ENCODE measurements at regions not wholly inside any gene's neighbourhood (a gene's known extent, or its start where the extent isn't known, plus 50 kb on each side); places are given as distances from the start of the nearest gene placed in this dataset.

- WGBS, 2 experiments (ENCODE audit: extremely low coverage in 1 of 2, insufficient coverage in 1 of 2, insufficient read length in 1 of 2, insufficient replicate concordance in 2 of 2, low coverage in 1 of 2, low lambda C conversion rate in 2 of 2, missing lambda C conversion rate in 1 of 2), result 95% methylated on average over 1 of the region's 1 CpG; no CpG with 5 or more reads in 1 of the 2 experiments
- FAIRE-seq, result no peak
- TF ChIP-seq HDAC6 (IDR thresholded peaks at IDR 0.05; ENCODE audit: low read depth, low read length), result no peak
- TF ChIP-seq ASH2L (IDR thresholded peaks at IDR 0.05; ENCODE audit: low read length), result no peak
- no peak for TF ChIP-seq KDM1A (IDR thresholded peaks at IDR 0.05; ENCODE audit: borderline replicate concordance, low read length)
- TF ChIP-seq EZH2 (IDR thresholded peaks at IDR 0.05; ENCODE audit: low read depth, low read length, severe bottlenecking), result no peak
- TF ChIP-seq SP4 (IDR thresholded peaks at IDR 0.05; ENCODE audit: low read length), result no peak
- TF ChIP-seq RXRA (IDR thresholded peaks at IDR 0.05; ENCODE audit: insufficient read depth, low read depth, low read length), result no peak
- no peak for TF ChIP-seq SAP30 (IDR thresholded peaks at IDR 0.05; ENCODE audit: insufficient read depth, insufficient replicate concordance, low read length)
- no peak for TF ChIP-seq ATF3 (IDR thresholded peaks at IDR 0.05; ENCODE audit: insufficient read depth, low read depth, low read length)
- no peak for TF ChIP-seq TAF1 (IDR thresholded peaks at IDR 0.05; ENCODE audit: low read depth, low read length)
- no peak for TF ChIP-seq SIRT6 (IDR thresholded peaks at IDR 0.05; ENCODE audit: low read length)
- TF ChIP-seq RFX5 (IDR thresholded peaks at IDR 0.05; ENCODE audit: borderline replicate concordance, low read depth, low read length), result no peak
- TF ChIP-seq SIX5 (IDR thresholded peaks at IDR 0.05; ENCODE audit: low read depth, low read length), result no peak
- TF ChIP-seq RAD21 (IDR thresholded peaks at IDR 0.05 in 1 of 2, conservative IDR thresholded peaks at IDR 0.05 in 1 of 2; ENCODE audit: low read depth in 2 of 2, low read length in 2 of 2), result no peak
- no peak for TF ChIP-seq EGR1 (IDR thresholded peaks at IDR 0.05; ENCODE audit: borderline replicate concordance, low read depth, low read length)
- TF ChIP-seq SRF (IDR thresholded peaks at IDR 0.05; ENCODE audit: low read depth, low read length), result no peak
- TF ChIP-seq CHD2 (IDR thresholded peaks at IDR 0.05; ENCODE audit: low read length), result no peak
Observed at GRCh38 chr7:85447004-85447403, 260.1 kb upstream of the SEMA3D start.

More at GRCh38 chr7:85447004-85447403, 260.1 kb upstream of the SEMA3D start:
- no peak overlapping the region for H3K56ac ChIP-seq (replicated peaks; ENCODE audit: insufficient read length, low read depth, low read length)
- DNase-seq (ENCODE audit: low read depth in 1 of 2, low spot score in 2 of 2), result no peak
- no peak overlapping the region for H4K5ac ChIP-seq (ENCODE audit: insufficient read length, low read depth, low read length)
- H4K8ac ChIP-seq (ENCODE audit: extremely low read depth, insufficient read depth, low read length), result no peak overlapping the region
- H2BK12ac ChIP-seq (ENCODE audit: low read depth, low read length), result no peak overlapping the region
- no peak overlapping the region for H2BK5ac ChIP-seq (ENCODE audit: low read depth, low read length)
- no peak overlapping the region for H3K18ac ChIP-seq (ENCODE audit: extremely low read depth, low read length)
- H3K36me3 ChIP-seq (ENCODE audit: control insufficient read depth in 2 of 4, insufficient read depth in 4 of 4, low read length in 3 of 4), result no peaks in the 10 kb centered on the region
- H2AFZ ChIP-seq (ENCODE audit: low read length), result no peak overlapping the region
- no peaks in the 10 kb centered on the region for H3K23me2 ChIP-seq (ENCODE audit: low read depth, low read length)
- H3K79me1 ChIP-seq (ENCODE audit: low read depth, low read length), result no peaks in the 10 kb centered on the region
- no peak overlapping the region for H3K23ac ChIP-seq (ENCODE audit: insufficient read length)
- no peak overlapping the region for H3K9ac ChIP-seq (replicated peaks in 1 of 4; ENCODE audit: extremely low read depth in 1 of 4, low read depth in 3 of 4, low read length in 3 of 4)
- H4K91ac ChIP-seq (replicated peaks; ENCODE audit: insufficient read length, low read length), result no peak overlapping the region
- H3K27ac ChIP-seq (ENCODE audit: low read depth, low read length), result no peak overlapping the region
- POLR2A ChIA-PET (ENCODE audit: partially characterized antibody), result no interaction called here
- no peak overlapping the region for H2BK15ac ChIP-seq (ENCODE audit: low read length)
- no peak overlapping the region for H2AK5ac ChIP-seq (ENCODE audit: low read depth, low read length)
- no peak overlapping the region for H3K14ac ChIP-seq (ENCODE audit: insufficient read length)
- H3K9me3 ChIP-seq (ENCODE audit: insufficient read depth in 2 of 2, low read depth in 1 of 2, low read length in 1 of 2), result no peaks in the 10 kb centered on the region
- no peak overlapping the region for H3K4ac ChIP-seq (replicated peaks; ENCODE audit: insufficient read length, low read depth, low read length)
- no peak overlapping the region for H3K4me2 ChIP-seq (ENCODE audit: insufficient read depth in 1 of 2, low read depth in 2 of 2, low read length in 2 of 2)
- no peaks in the 10 kb centered on the region for H3K27me3 ChIP-seq (replicated peaks in 1 of 4; ENCODE audit: control insufficient read depth in 3 of 4, extremely low read depth in 1 of 4, insufficient read depth in 3 of 4, low read length in 3 of 4)
- no peak overlapping the region for H2BK120ac ChIP-seq (replicated peaks; ENCODE audit: low read depth, low read length)
- no peak overlapping the region for H3K4me3 ChIP-seq (ENCODE audit: extremely low read depth in 1 of 4, insufficient read depth in 2 of 4, low read depth in 3 of 4, low read length in 4 of 4)
- H2BK20ac ChIP-seq (ENCODE audit: low read length), result no peak overlapping the region
- no peaks in the 10 kb centered on the region for H3K79me2 ChIP-seq (ENCODE audit: control insufficient read depth in 1 of 2, insufficient read depth in 2 of 2, low read length in 2 of 2)
- H4K20me1 ChIP-seq (replicated peaks in 1 of 2; ENCODE audit: control insufficient read depth in 1 of 2, insufficient read depth in 2 of 2, low read length in 2 of 2), result no peaks in the 10 kb centered on the region
- H3K4me1 ChIP-seq (replicated peaks in 1 of 4; ENCODE audit: control insufficient read depth in 3 of 4, insufficient read depth in 4 of 4, low read length in 3 of 4), result no peaks in the 10 kb centered on the region
- CTCF ChIA-PET (ENCODE audit: partially characterized antibody), result interaction anchor here (0.6 kb wide), 1 partner anchor 97 kb away, joined by 3 read pairs; no protein-coding TSS in a partner anchor

Measured in H1 (cell line).